ENCODE measurements at regions not wholly inside any gene's neighbourhood (a gene's known extent, or its start where the extent isn't known, plus 50 kb on each side); places are given as distances from the start of the nearest gene placed in this dataset.

- peak overlapping the region; percentile 56 for H3K9ac ChIP-seq (ENCODE audit: low read length)
- no peak overlapping the region for H3K4me3 ChIP-seq (ENCODE audit: insufficient read depth, low read depth, low read length)
- peak; percentile 79 for FAIRE-seq
- peak overlapping the region; percentile 68 for H3K4me2 ChIP-seq (ENCODE audit: low read length)
- no peak overlapping the region for H2AFZ ChIP-seq (ENCODE audit: low read depth, low read length)
- no peaks in the 10 kb centered on the region for H4K20me1 ChIP-seq (ENCODE audit: insufficient read depth, low read length)
- no peaks in the 10 kb centered on the region for H3K9me3 ChIP-seq (ENCODE audit: insufficient read depth, low read depth, low read length)
- Mint-ChIP-seq H3K36me3 (ENCODE audit: low read depth, unreplicated experiment) (no peaks in the 10 kb centered on the region), H3K27me3 (ENCODE audit: low read depth, unreplicated experiment) (no peaks in the 10 kb centered on the region), H3K27ac (ENCODE audit: unreplicated experiment) (peak overlapping the region; percentile 81), H3K4me1 (ENCODE audit: low read depth, unreplicated experiment) (peaks cover 34% of the 10 kb centered on the region), H3K9me3 (ENCODE audit: unreplicated experiment) (peaks cover 4% of the 10 kb centered on the region), H3K4me3 (ENCODE audit: unreplicated experiment) (no peak overlapping the region)
- peak overlapping the region; percentile 84 for H3K27ac ChIP-seq (ENCODE audit: low read depth, low read length)
- peaks cover 24% of the 10 kb centered on the region for H3K4me1 ChIP-seq (ENCODE audit: insufficient read depth, low read length)
- peak; percentile 86 for DNase-seq (ENCODE audit: low read depth)
- no peaks in the 10 kb centered on the region for H3K79me2 ChIP-seq (ENCODE audit: insufficient read depth, low read length)
- no peaks in the 10 kb centered on the region for H3K36me3 ChIP-seq (ENCODE audit: insufficient read depth, low read length)
- TF ChIP-seq CTCF (IDR thresholded peaks at IDR 0.05; ENCODE audit: insufficient read depth, low read depth, low read length) = no peak
- no peak for TF ChIP-seq EZH2 (IDR thresholded peaks at IDR 0.05; ENCODE audit: insufficient read depth, low read length)
- no peaks in the 10 kb centered on the region for H3K27me3 ChIP-seq (ENCODE audit: insufficient read depth, low read length)
These were observed 547.7 kb upstream of the SLITRK1 start for GRCh38 chr13:84430015-84430414.

DNA sequence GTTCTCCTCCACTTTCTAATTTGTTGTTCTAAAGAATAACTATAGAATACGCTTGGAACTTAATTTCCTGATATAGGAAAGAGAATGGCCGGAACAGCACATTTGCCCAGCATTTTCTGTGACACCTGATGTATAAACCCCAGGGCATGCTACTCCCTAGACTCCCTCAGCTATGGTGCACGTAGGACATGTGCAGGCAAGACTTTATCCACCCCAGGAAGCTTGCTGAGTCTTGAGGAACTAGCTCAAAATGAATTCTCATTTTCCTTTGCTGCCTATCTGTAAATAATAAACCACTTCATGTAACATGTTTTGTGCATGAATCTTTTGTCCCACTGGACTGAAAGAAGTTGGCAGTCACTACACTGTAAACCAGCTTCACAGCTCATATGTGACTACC is 535.8 kb upstream of the SLITRK1 start:
- TF ChIP-seq CTCF (IDR thresholded peaks at IDR 0.05; ENCODE audit: insufficient read depth, low read depth, low read length) = no peak
- no peak for TF ChIP-seq EZH2 (IDR thresholded peaks at IDR 0.05; ENCODE audit: insufficient read depth, low read length)
- no peak for FAIRE-seq

DNA sequence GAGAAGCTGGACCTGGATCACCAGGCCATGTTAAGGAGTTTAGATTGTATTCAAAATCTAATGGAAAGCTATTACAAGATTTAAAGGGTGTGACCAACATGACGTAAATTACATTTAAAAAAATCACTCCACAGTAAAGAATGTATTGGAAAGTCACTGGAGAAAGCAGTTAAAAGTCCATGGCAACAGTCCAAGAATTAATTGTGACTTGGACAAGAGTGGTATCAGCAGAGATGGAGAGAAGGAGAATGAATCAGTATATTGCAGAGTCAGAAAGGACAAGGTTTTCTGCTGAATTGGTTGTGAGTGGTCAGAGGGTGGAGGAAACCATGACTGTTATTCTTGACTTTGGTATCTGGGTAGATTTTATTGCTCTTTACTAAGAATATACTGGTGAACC is 535.1 kb upstream of the SLITRK1 start:
- H3K36me3 ChIP-seq (ENCODE audit: insufficient read depth, low read length) = no peaks in the 10 kb centered on the region
- H3K9me3 ChIP-seq (ENCODE audit: insufficient read depth, low read depth, low read length) = peaks cover 3% of the 10 kb centered on the region
- H3K9me3 Mint-ChIP-seq (ENCODE audit: unreplicated experiment) = peaks cover 9% of the 10 kb centered on the region
- TF ChIP-seq CTCF (IDR thresholded peaks at IDR 0.05; ENCODE audit: insufficient read depth, low read depth, low read length) = no peak
- no peak for TF ChIP-seq EZH2 (IDR thresholded peaks at IDR 0.05; ENCODE audit: insufficient read depth, low read length)
- H2AFZ ChIP-seq (ENCODE audit: low read depth, low read length) = no peak overlapping the region
- no peaks in the 10 kb centered on the region for H3K27me3 Mint-ChIP-seq (ENCODE audit: low read depth, unreplicated experiment)
- H3K4me3 ChIP-seq (ENCODE audit: insufficient read depth, low read depth, low read length) = no peak overlapping the region
- peak overlapping the region; percentile 9 for H3K27ac Mint-ChIP-seq (ENCODE audit: unreplicated experiment)
- peaks cover 2% of the 10 kb centered on the region for H3K36me3 Mint-ChIP-seq (ENCODE audit: low read depth, unreplicated experiment)
- H3K27me3 ChIP-seq (ENCODE audit: insufficient read depth, low read length) = no peaks in the 10 kb centered on the region
- H3K4me2 ChIP-seq (ENCODE audit: low read length) = no peak overlapping the region
- FAIRE-seq = no peak
- DNase-seq (ENCODE audit: low read depth) = peak; percentile 45
- H3K4me1 Mint-ChIP-seq (ENCODE audit: low read depth, unreplicated experiment) = peaks cover 7% of the 10 kb centered on the region
- no peaks in the 10 kb centered on the region for H3K4me1 ChIP-seq (ENCODE audit: insufficient read depth, low read length)
- no peak overlapping the region for H3K4me3 Mint-ChIP-seq (ENCODE audit: unreplicated experiment)
- H3K9ac ChIP-seq (ENCODE audit: low read length) = no peak overlapping the region
- H3K27ac ChIP-seq (ENCODE audit: low read depth, low read length) = no peak overlapping the region
- H3K79me2 ChIP-seq (ENCODE audit: insufficient read depth, low read length) = no peaks in the 10 kb centered on the region
- H4K20me1 ChIP-seq (ENCODE audit: insufficient read depth, low read length) = no peaks in the 10 kb centered on the region

More for the DNA sequence above, 535.8 kb upstream of the SLITRK1 start:
- Mint-ChIP-seq H3K27me3 (ENCODE audit: low read depth, unreplicated experiment) (no peaks in the 10 kb centered on the region), H3K4me1 (ENCODE audit: low read depth, unreplicated experiment) (peaks cover 7% of the 10 kb centered on the region), H3K4me3 (ENCODE audit: unreplicated experiment) (no peak overlapping the region), H3K36me3 (ENCODE audit: low read depth, unreplicated experiment) (peaks cover 2% of the 10 kb centered on the region), H3K9me3 (ENCODE audit: unreplicated experiment) (peaks cover 9% of the 10 kb centered on the region), H3K27ac (ENCODE audit: unreplicated experiment) (no peak overlapping the region)
- Histone ChIP-seq H3K4me3 (ENCODE audit: insufficient read depth, low read depth, low read length) (no peak overlapping the region), H3K27me3 (ENCODE audit: insufficient read depth, low read length) (no peaks in the 10 kb centered on the region), H3K27ac (ENCODE audit: low read depth, low read length) (no peak overlapping the region), H3K9ac (ENCODE audit: low read length) (no peak overlapping the region), H4K20me1 (ENCODE audit: insufficient read depth, low read length) (no peaks in the 10 kb centered on the region), H3K79me2 (ENCODE audit: insufficient read depth, low read length) (no peaks in the 10 kb centered on the region), H3K36me3 (ENCODE audit: insufficient read depth, low read length) (no peaks in the 10 kb centered on the region), H3K9me3 (ENCODE audit: insufficient read depth, low read depth, low read length) (peaks cover 3% of the 10 kb centered on the region), H2AFZ (ENCODE audit: low read depth, low read length) (no peak overlapping the region), H3K4me1 (ENCODE audit: insufficient read depth, low read length) (no peaks in the 10 kb centered on the region), H3K4me2 (ENCODE audit: low read length) (no peak overlapping the region)
- no peak for DNase-seq (ENCODE audit: low read depth)

All from astrocyte (in vitro differentiated cells and primary cell).